Breast epithelium (tissue), 3 donors: ENCODE measurements at regions not wholly inside any gene's neighbourhood (a gene's known extent, or its start where the extent isn't known, plus 50 kb on each side); places are given as distances from the start of the nearest gene placed in this dataset.

ENCODE experiments used
- CTCF ChIP-seq, 3 donors: fragments of 450-650 bp; IDR thresholded peaks; one replicate each; pipeline ENCODE4 v1.5.1; 2016 to 2017; ENCODE audit warnings: antibody characterized with exemption in 3 of 3, mild to moderate bottlenecking in 3 of 3, moderate library complexity in 3 of 3
- POLR2A ChIP-seq: fragments of 450-650 bp; IDR thresholded peaks from one replicate; pipeline ENCODE4 v1.6.1; 2016; ENCODE audit warnings: antibody characterized with exemption, mild to moderate bottlenecking, moderate library complexity
- POLR2AphosphoS5 ChIP-seq, 3 donors: sonication (generic); formaldehyde crosslinking; IDR thresholded peaks; one replicate each; pipeline ENCODE4 v1.6.1; 2017; ENCODE audit warnings: antibody characterized with exemption in 3 of 3

GRCh38 chr5:161084115-161084514, 232.1 kb upstream of the ATP10B start:
- no peak for TF ChIP-seq CTCF (IDR thresholded peaks at IDR 0.05)
- TF ChIP-seq POLR2AphosphoS5 (IDR thresholded peaks at IDR 0.05): no peak
- TF ChIP-seq POLR2A: no peak
